DMS114 treated with DMSO at 0.1 percent for 48 hours (cell line): ENCODE measurements at regions not wholly inside any gene's neighbourhood (a gene's known extent, or its start where the extent isn't known, plus 50 kb on each side); places are given as distances from the start of the nearest gene placed in this dataset.
A peak's percentile ranks its signal among the peaks of the same experiment; 100 is the strongest.

Source experiments
- DNase-seq: peaks from one replicate; lab custom pipeline; 2025; ENCODE audit not compliant: unreplicated experiment; lab: John Stamatoyannopoulos, UW

GRCh38 chr5:1669276-1670155 lies 130.1 kb downstream of the MRPL36 start:
- no peak for DNase-seq

- DNase-seq, result no peak
Observed at GRCh38 chr5:1668141-1668721, 131.4 kb downstream of the MRPL36 start.

GRCh38 chr5:1667648-1668140 lies 131.9 kb downstream of the MRPL36 start:
- no peak for DNase-seq

GRCh38 chr5:1666812-1667588 lies 132.6 kb downstream of the MRPL36 start:
- DNase-seq, result peak; percentile 2

GRCh38 chr5:1666221-1666620 lies 133.4 kb downstream of the MRPL36 start:
- no peak for DNase-seq

- no peak for DNase-seq
Observed at GRCh38 chr5:1665803-1666202, 133.8 kb downstream of the MRPL36 start.

- no peak for DNase-seq
Observed at GRCh38 chr5:1665231-1665630, 134.4 kb downstream of the MRPL36 start.

- no peak for DNase-seq
Observed at GRCh38 chr5:1663186-1663585, 136.5 kb downstream of the MRPL36 start.

GRCh38 chr5:1662559-1663085 lies 137.0 kb downstream of the MRPL36 start:
- DNase-seq, result no peak

- DNase-seq, result no peak
Observed at GRCh38 chr5:1661831-1662558, 137.6 kb downstream of the MRPL36 start.

- no peak for DNase-seq
Observed at GRCh38 chr5:1661311-1661710, 137.6 kb upstream of the LPCAT1 start.

GRCh38 chr5:1660511-1660910 lies 136.8 kb upstream of the LPCAT1 start:
- no peak for DNase-seq

GRCh38 chr5:1660001-1660400 lies 136.2 kb upstream of the LPCAT1 start:
- no peak for DNase-seq

- no peak for DNase-seq
Observed at GRCh38 chr5:1659100-1659981, 135.6 kb upstream of the LPCAT1 start.

GRCh38 chr5:1658665-1659064 lies 134.9 kb upstream of the LPCAT1 start:
- DNase-seq, result no peak

GRCh38 chr5:1657161-1657741 lies 133.5 kb upstream of the LPCAT1 start:
- no peak for DNase-seq

GRCh38 chr5:1656271-1656975 lies 132.7 kb upstream of the LPCAT1 start:
- no peak for DNase-seq

GRCh38 chr5:1655496-1656270 lies 131.9 kb upstream of the LPCAT1 start:
- DNase-seq, result no peak
